Uterus (tissue), 3 donors: ENCODE measurements at regions not wholly inside any gene's neighbourhood (a gene's known extent, or its start where the extent isn't known, plus 50 kb on each side); places are given as distances from the start of the nearest gene placed in this dataset.

Source experiments
- DNase-seq, 2 donors: peaks; one replicate each; pipeline ENCODE4 v3.0.0-alpha.2; 2019 to 2020
- H3K27ac ChIP-seq, 2 donors: fragments of 200-600 bp; sonication (generic); 1 replicate in 1 of 2; 2 replicates in 1 of 2; pipeline ENCODE4 v1.5.1; 2016 to 2018
- H3K27me3 ChIP-seq, 2 donors: fragments of 200-600 bp; sonication (generic); one replicate each; pipeline ENCODE4 v1.5.1; 2018 to 2019; ENCODE audit warnings: control low read depth in 1 of 2
- H3K36me3 ChIP-seq, 2 donors: fragments of 200-600 bp; sonication (generic); one replicate each; pipeline ENCODE4 v1.5.1; 2019; ENCODE audit warnings: control low read depth in 1 of 2
- H3K4me1 ChIP-seq, 2 donors: fragments of 200-600 bp; sonication (generic); one replicate each; pipeline ENCODE4 v1.5.1; 2018 to 2019; ENCODE audit warnings: control low read depth in 1 of 2
- H3K4me3 ChIP-seq, 2 donors: fragments of 200-600 bp; sonication (generic); 1 replicate in 1 of 2; 2 replicates in 1 of 2; pipeline ENCODE4 v1.5.1; 2018 to 2019; ENCODE audit warnings: mild to moderate bottlenecking in 1 of 2
- H3K9me3 ChIP-seq, 2 donors: fragments of 200-600 bp; sonication (generic); one replicate each; pipeline ENCODE4 v1.5.1; 2019; ENCODE audit warnings: control low read depth in 1 of 2
- POLR2A ChIP-seq, 2 donors: fragments of 450-650 bp; IDR thresholded peaks; one replicate each; pipeline ENCODE4 v1.6.1; 2016; ENCODE audit warnings: antibody characterized with exemption in 2 of 2, mild to moderate bottlenecking in 1 of 2, moderate library complexity in 1 of 2
- intact Hi-C: fragments of 100-400 bp; cut with DNase I; formaldehyde crosslinking; loops from one replicate; pipeline ENCODE4 v1.15.1; 2023; ENCODE audit warnings: low total_unique reads
- TF ChIP-seq, protein P1 (sequence below), 4 experiments: fragments of 200-600 bp in 2 of 4; fragments of 450-650 bp in 2 of 4; sonication (generic) in 2 of 4; IDR thresholded peaks; one replicate each; pipeline ENCODE4 v1.5.1; 2016 to 2019; ENCODE audit warnings: antibody characterized with exemption in 4 of 4, mild to moderate bottlenecking in 2 of 4, moderate library complexity in 1 of 4
- donor health status: DM: yes; HTN: yes; CAD: no.

DNA sequence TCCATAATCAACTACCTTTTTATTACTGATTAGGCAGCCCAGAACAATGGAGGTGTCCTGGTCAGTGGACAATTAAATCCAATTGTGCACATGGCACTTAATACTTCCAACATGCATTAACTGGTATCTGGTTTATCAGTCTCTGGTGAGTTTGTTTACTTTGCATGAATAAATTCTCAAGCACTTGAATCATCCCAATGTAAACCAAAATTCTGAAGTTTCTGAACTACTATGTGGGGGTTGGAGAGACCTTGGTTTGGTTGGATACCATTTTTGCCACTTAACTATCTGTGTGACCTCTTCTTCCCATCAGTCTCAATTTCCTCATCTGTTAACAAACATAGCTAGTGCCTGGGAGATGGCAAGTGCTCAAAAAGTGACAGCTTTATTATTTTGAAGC, 70.5 kb upstream of the MAP4 start:
- intact Hi-C loops: no loop called here
- TF ChIP-seq, protein P1, sequence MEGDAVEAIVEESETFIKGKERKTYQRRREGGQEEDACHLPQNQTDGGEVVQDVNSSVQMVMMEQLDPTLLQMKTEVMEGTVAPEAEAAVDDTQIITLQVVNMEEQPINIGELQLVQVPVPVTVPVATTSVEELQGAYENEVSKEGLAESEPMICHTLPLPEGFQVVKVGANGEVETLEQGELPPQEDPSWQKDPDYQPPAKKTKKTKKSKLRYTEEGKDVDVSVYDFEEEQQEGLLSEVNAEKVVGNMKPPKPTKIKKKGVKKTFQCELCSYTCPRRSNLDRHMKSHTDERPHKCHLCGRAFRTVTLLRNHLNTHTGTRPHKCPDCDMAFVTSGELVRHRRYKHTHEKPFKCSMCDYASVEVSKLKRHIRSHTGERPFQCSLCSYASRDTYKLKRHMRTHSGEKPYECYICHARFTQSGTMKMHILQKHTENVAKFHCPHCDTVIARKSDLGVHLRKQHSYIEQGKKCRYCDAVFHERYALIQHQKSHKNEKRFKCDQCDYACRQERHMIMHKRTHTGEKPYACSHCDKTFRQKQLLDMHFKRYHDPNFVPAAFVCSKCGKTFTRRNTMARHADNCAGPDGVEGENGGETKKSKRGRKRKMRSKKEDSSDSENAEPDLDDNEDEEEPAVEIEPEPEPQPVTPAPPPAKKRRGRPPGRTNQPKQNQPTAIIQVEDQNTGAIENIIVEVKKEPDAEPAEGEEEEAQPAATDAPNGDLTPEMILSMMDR (IDR thresholded peaks at IDR 0.05): no peak
- no peak for TF ChIP-seq POLR2A (IDR thresholded peaks at IDR 0.05)
- Histone ChIP-seq H3K27me3 (no peaks in the 10 kb centered on the region), H3K27ac (peak overlapping the region; percentile 91 to 98), H3K36me3 (no peaks in the 10 kb centered on the region), H3K4me1 (peaks cover 4 to 15% of the 10 kb centered on the region in 2 donors), H3K4me3 (no peak overlapping the region), H3K9me3 (no peaks in the 10 kb centered on the region)
- no peak for DNase-seq

DNA sequence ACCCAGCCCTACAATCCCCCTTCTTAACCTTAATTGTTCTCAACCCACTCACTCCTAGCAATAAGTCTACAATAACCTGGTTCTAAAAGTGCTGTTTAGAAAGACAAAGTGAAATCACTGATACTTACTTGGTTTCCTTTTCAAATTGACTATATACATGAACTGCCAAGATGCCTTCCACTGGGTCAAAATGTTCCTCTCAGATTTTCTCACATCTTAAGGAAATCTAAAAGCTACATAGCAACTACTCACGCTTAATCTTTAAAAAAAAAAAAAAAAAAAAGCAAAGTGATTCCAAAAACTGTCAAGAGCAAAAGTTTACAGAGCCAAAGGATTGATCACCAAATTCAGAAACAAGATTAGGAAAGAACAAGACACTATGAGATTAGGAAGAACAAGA, 68.7 kb upstream of the MAP4 start:
- Histone ChIP-seq H3K4me3 (no peak overlapping the region), H3K27me3 (no peaks in the 10 kb centered on the region), H3K36me3 (no peaks in the 10 kb centered on the region), H3K4me1 (peaks cover 4 to 15% of the 10 kb centered on the region in 2 donors), H3K9me3 (no peaks in the 10 kb centered on the region), H3K27ac (peak overlapping the region; percentile 91 to 98)
- intact Hi-C loops: no loop called here
- no peak for DNase-seq
- TF ChIP-seq POLR2A (IDR thresholded peaks at IDR 0.05): no peak
- TF ChIP-seq, protein P1 (IDR thresholded peaks at IDR 0.05): no peak

- intact Hi-C loops: no loop called here
- Histone ChIP-seq H3K9me3 (no peaks in the 10 kb centered on the region), H3K27me3 (no peaks in the 10 kb centered on the region), H3K4me3 (no peak overlapping the region), H3K4me1 (peaks cover 0 to 11% of the 10 kb centered on the region in 2 donors), H3K36me3 (no peaks in the 10 kb centered on the region), H3K27ac (peak overlapping the region in 1 of 2 donors; percentile 98)
- TF ChIP-seq POLR2A (IDR thresholded peaks at IDR 0.05): no peak
- TF ChIP-seq, protein P1 (IDR thresholded peaks at IDR 0.05): no peak
- no peak for DNase-seq
Observed at GRCh38 chr3:48084170-48084569, 68.0 kb upstream of the MAP4 start.

DNA sequence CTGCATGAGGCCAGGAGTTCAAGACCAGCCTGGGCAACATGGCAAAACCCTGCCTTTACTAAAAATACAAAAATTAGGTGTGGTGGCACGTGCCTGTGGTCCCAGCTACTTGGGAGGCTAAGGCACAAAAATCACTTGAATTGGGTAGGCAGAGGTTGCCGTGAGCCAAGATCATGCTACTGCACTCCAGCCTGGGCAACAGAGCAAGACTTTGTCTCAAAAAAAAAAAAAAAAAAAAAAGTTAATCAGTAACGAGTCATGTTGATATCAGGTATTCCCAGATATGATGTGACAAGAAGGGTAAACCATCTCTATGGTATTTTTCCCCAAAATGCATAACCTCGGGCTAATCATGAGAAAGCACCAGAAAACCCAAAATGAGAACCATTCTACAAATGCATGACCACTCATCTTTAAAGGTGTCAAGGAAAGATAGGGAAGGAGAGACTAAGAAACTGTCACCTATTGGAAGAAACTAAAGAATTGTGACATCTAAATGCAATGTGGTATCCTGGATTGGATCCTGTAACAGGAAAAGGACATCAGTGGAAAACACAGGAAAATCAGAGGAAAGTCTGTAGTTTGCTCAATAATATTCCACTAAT, 66.5 kb upstream of the MAP4 start:
- intact Hi-C loops: no loop called here
- Histone ChIP-seq H3K27ac (no peak overlapping the region), H3K4me1 (peaks cover 0 to 11% of the 10 kb centered on the region in 2 donors), H3K27me3 (no peaks in the 10 kb centered on the region), H3K9me3 (no peaks in the 10 kb centered on the region), H3K4me3 (no peak overlapping the region), H3K36me3 (no peaks in the 10 kb centered on the region)
- no peak for DNase-seq
- TF ChIP-seq POLR2A (IDR thresholded peaks at IDR 0.05): no peak
- TF ChIP-seq, protein P1 (IDR thresholded peaks at IDR 0.05): no peak

GRCh38 chr3:48077815-48078214, 61.6 kb upstream of the MAP4 start:
- H3K4me1 ChIP-seq: no peaks in the 10 kb centered on the region
- intact Hi-C loops: no loop called here
- no peak for TF ChIP-seq POLR2A (IDR thresholded peaks at IDR 0.05)
- TF ChIP-seq, protein P1 (IDR thresholded peaks at IDR 0.05): no peak

More at GRCh38 chr3:48077815-48078214, 61.6 kb upstream of the MAP4 start:
- H3K27me3 ChIP-seq: no peaks in the 10 kb centered on the region
- H3K4me3 ChIP-seq: no peak overlapping the region
- no peaks in the 10 kb centered on the region for H3K9me3 ChIP-seq
- no peak overlapping the region for H3K27ac ChIP-seq
- H3K36me3 ChIP-seq: no peaks in the 10 kb centered on the region
- DNase-seq: no peak
